Skeletal muscle tissue (tissue), 3 donors: ENCODE measurements at regions not wholly inside any gene's neighbourhood (a gene's known extent, or its start where the extent isn't known, plus 50 kb on each side); places are given as distances from the start of the nearest gene placed in this dataset.

Experiments
- H3K27ac ChIP-seq: one replicate; pipeline ENCODE4 v1.7.0; 2013; ENCODE audit warnings: mild to moderate bottlenecking, low read depth, low read length, inconsistent platforms
- H3K27me3 ChIP-seq, 3 donors: one replicate each; pipeline ENCODE4 v1.7.0; 2013; ENCODE audit warnings: low read length in 3 of 3; ENCODE audit not compliant: control insufficient read depth in 3 of 3, insufficient read depth in 3 of 3
- H3K36me3 ChIP-seq, 3 donors: one replicate each; pipeline ENCODE4 v1.7.0; 2013; ENCODE audit warnings: low read length in 3 of 3; ENCODE audit not compliant: control insufficient read depth in 3 of 3, insufficient read depth in 3 of 3
- H3K4me1 ChIP-seq, 3 donors: one replicate each; pipeline ENCODE4 v1.7.0; 2013; ENCODE audit warnings: low read length in 3 of 3, mild to moderate bottlenecking in 3 of 3; ENCODE audit not compliant: control insufficient read depth in 3 of 3, insufficient read depth in 3 of 3
- H3K4me3 ChIP-seq, 3 donors: one replicate each; pipeline ENCODE4 v1.7.0; 2013; ENCODE audit warnings: low read length in 3 of 3
- H3K9ac ChIP-seq, 3 donors: one replicate each; pipeline ENCODE4 v1.7.0; 2013; ENCODE audit warnings: low read length in 3 of 3, mild to moderate bottlenecking in 3 of 3, moderate library complexity in 2 of 3, low read depth in 1 of 3
- H3K9me3 ChIP-seq, 3 donors: one replicate each; pipeline ENCODE4 v1.7.0; 2013; ENCODE audit warnings: low read length in 3 of 3; ENCODE audit not compliant: control insufficient read depth in 3 of 3
- donor health status: Osteomylitis.

- Histone ChIP-seq H3K27ac (peak overlapping the region; percentile 14), H3K9me3 (no peaks in the 10 kb centered on the region), H3K4me1 (peaks cover 59 to 72% (median 61%) of the 10 kb centered on the region in 3 donors), H3K36me3 (no peaks in the 10 kb centered on the region), H3K9ac (peak overlapping the region in 2 of 3 donors; percentile 17 to 38), H3K27me3 (no peaks in the 10 kb centered on the region), H3K4me3 (peak overlapping the region in 1 of 3 donors; percentile 12)
These were observed 50.9 kb upstream of the TARBP1 start for GRCh38 chr1:234529950-234530237.

- Histone ChIP-seq H3K27me3 (no peaks in the 10 kb centered on the region), H3K9me3 (no peaks in the 10 kb centered on the region), H3K4me3 (peak overlapping the region in 1 of 3 donors; percentile 12), H3K4me1 (peaks cover 55 to 69% (median 58%) of the 10 kb centered on the region in 3 donors), H3K27ac (peak overlapping the region; percentile 14), H3K9ac (peak overlapping the region in 2 of 3 donors; percentile 17 to 38), H3K36me3 (no peaks in the 10 kb centered on the region)
These were observed 50.3 kb upstream of the TARBP1 start for GRCh38 chr1:234529095-234529949.
